Stimulated activated CD4-positive, alpha-beta T cell treated with anti-CD3 and anti-CD28 coated beads, Interleukin-15, amount 100 ng/mL, for 1 hour (primary cell): ENCODE measurements at regions not wholly inside any gene's neighbourhood (a gene's known extent, or its start where the extent isn't known, plus 50 kb on each side); places are given as distances from the start of the nearest gene placed in this dataset.
A peak's percentile ranks its signal among the peaks of the same experiment; 100 is the strongest.
"Not testable (repeated sequence)": the region's sequence is repeated elsewhere in the genome, so short reads cannot be mapped to it uniquely, and the experiment has no call there.

Experiments used
- DNase-seq, 2 donors: peaks; one replicate each; pipeline ENCODE4 v3.0.0-alpha.2; 2020; ENCODE audit warnings: low read depth in 1 of 2, low spot score in 1 of 2

- DNase-seq = no peak
Measured at GRCh38 chr14:53228966-53229365, 75.8 kb upstream of the DDHD1 start.

- DNase-seq = no peak
Measured at GRCh38 chr14:53227154-53227718, 74.1 kb upstream of the DDHD1 start.

- no peak for DNase-seq
Measured at GRCh38 chr14:53226553-53226952, 73.4 kb upstream of the DDHD1 start.

GRCh38 chr14:53220914-53221313 lies 67.8 kb upstream of the DDHD1 start:
- DNase-seq = no peak

- no peak for DNase-seq
Measured at GRCh38 chr14:53218161-53218560, 65.0 kb upstream of the DDHD1 start.

- DNase-seq = peak; percentile 34 to 49
Measured at GRCh38 chr14:53217316-53217994, 64.3 kb upstream of the DDHD1 start.

GRCh38 chr14:53216955-53217315 lies 63.8 kb upstream of the DDHD1 start:
- not testable (repeated sequence) for DNase-seq

GRCh38 chr14:53216478-53216877 lies 63.4 kb upstream of the DDHD1 start:
- DNase-seq = not testable (repeated sequence)

- DNase-seq = no peak
Measured at GRCh38 chr14:53215101-53215500, 62.0 kb upstream of the DDHD1 start.

GRCh38 chr14:53214384-53214783 lies 61.3 kb upstream of the DDHD1 start:
- DNase-seq = no peak

GRCh38 chr14:53213761-53214160 lies 60.6 kb upstream of the DDHD1 start:
- DNase-seq = no peak

GRCh38 chr14:53209370-53209769 lies 56.2 kb upstream of the DDHD1 start:
- DNase-seq = no peak
